ENCODE measurements at regions not wholly inside any gene's neighbourhood (a gene's known extent, or its start where the extent isn't known, plus 50 kb on each side); places are given as distances from the start of the nearest gene placed in this dataset.

- Histone ChIP-seq H3K4me3 (ENCODE audit: low read depth, low read length, poor library complexity, severe bottlenecking) (no peak overlapping the region), H3K9ac (ENCODE audit: low read length) (peak overlapping the region; percentile 2; the same call in 1 of the 2 replicates), H4K20me1 (ENCODE audit: insufficient read depth, low read length) (no peaks in the 10 kb centered on the region), H3K9me2 (ENCODE audit: low read depth, low read length) (no peaks in the 10 kb centered on the region), H2AFZ (ENCODE audit: low read length) (no peak overlapping the region), H3K27ac (ENCODE audit: low read depth, low read length, poor library complexity, severe bottlenecking) (peak overlapping the region; percentile 99), H3K9me3 (ENCODE audit: low read length) (no peaks in the 10 kb centered on the region; the same call in 1 of the 2 replicates), H3K27me3 (ENCODE audit: insufficient read depth, low read length) (no peaks in the 10 kb centered on the region), H3K79me2 (ENCODE audit: insufficient read depth, low read length) (no peaks in the 10 kb centered on the region), H3K4me1 (ENCODE audit: insufficient read depth, low read length, severe bottlenecking) (peaks cover 92% of the 10 kb centered on the region), H3K36me3 (ENCODE audit: insufficient read depth, low read length) (no peaks in the 10 kb centered on the region), H3F3A (ENCODE audit: insufficient read depth, low read length) (peaks cover 16% of the 10 kb centered on the region), H3K4me2 (ENCODE audit: low read length) (peak overlapping the region; percentile 57; the same call in 1 of the 2 replicates)
- no peak for TF ChIP-seq CTCF (IDR thresholded peaks at IDR 0.05; ENCODE audit: low read length)
- no peak for TF ChIP-seq EZH2 (IDR thresholded peaks at IDR 0.05; ENCODE audit: borderline replicate concordance, low read length)
These were observed 70.5 kb upstream of the SFMBT2 start for GRCh38 chr10:7481368-7481765.

GRCh38 chr10:7480742-7481367 lies 70.0 kb upstream of the SFMBT2 start:
- peak overlapping the region; percentile 57 for H3K4me2 ChIP-seq (ENCODE audit: low read length)
- peaks cover 16% of the 10 kb centered on the region for H3F3A ChIP-seq (ENCODE audit: insufficient read depth, low read length)
- H3K4me3 ChIP-seq (ENCODE audit: low read depth, low read length, poor library complexity, severe bottlenecking): peak overlapping the region; percentile 24
- peak overlapping the region; percentile 53 for H3K9ac ChIP-seq (ENCODE audit: low read length)
- H3K36me3 ChIP-seq (ENCODE audit: insufficient read depth, low read length): no peaks in the 10 kb centered on the region
- no peak overlapping the region for H2AFZ ChIP-seq (ENCODE audit: low read length)
- no peaks in the 10 kb centered on the region for H3K9me2 ChIP-seq (ENCODE audit: low read depth, low read length)
- H3K4me1 ChIP-seq (ENCODE audit: insufficient read depth, low read length, severe bottlenecking): peaks cover 92% of the 10 kb centered on the region
- H4K20me1 ChIP-seq (ENCODE audit: insufficient read depth, low read length): no peaks in the 10 kb centered on the region
- H3K9me3 ChIP-seq (ENCODE audit: low read length): no peaks in the 10 kb centered on the region; the same call in 1 of the 2 replicates
- H3K27me3 ChIP-seq (ENCODE audit: insufficient read depth, low read length): no peaks in the 10 kb centered on the region
- no peaks in the 10 kb centered on the region for H3K79me2 ChIP-seq (ENCODE audit: insufficient read depth, low read length)
- TF ChIP-seq CTCF (IDR thresholded peaks at IDR 0.05; ENCODE audit: low read length): no peak
- no peak for TF ChIP-seq EZH2 (IDR thresholded peaks at IDR 0.05; ENCODE audit: borderline replicate concordance, low read length)
- H3K27ac ChIP-seq (ENCODE audit: low read depth, low read length, poor library complexity, severe bottlenecking): peak overlapping the region; percentile 99

- Histone ChIP-seq H4K20me1 (ENCODE audit: insufficient read depth, low read length) (no peaks in the 10 kb centered on the region), H3K4me3 (ENCODE audit: low read depth, low read length, poor library complexity, severe bottlenecking) (peak overlapping the region; percentile 24), H2AFZ (ENCODE audit: low read length) (no peak overlapping the region), H3K27me3 (ENCODE audit: insufficient read depth, low read length) (no peaks in the 10 kb centered on the region), H3K4me2 (ENCODE audit: low read length) (peak overlapping the region; percentile 57), H3K36me3 (ENCODE audit: insufficient read depth, low read length) (no peaks in the 10 kb centered on the region), H3K79me2 (ENCODE audit: insufficient read depth, low read length) (no peaks in the 10 kb centered on the region), H3K9me3 (ENCODE audit: low read length) (no peaks in the 10 kb centered on the region; the same call in 1 of the 2 replicates), H3K4me1 (ENCODE audit: insufficient read depth, low read length, severe bottlenecking) (peaks cover 92% of the 10 kb centered on the region), H3K9me2 (ENCODE audit: low read depth, low read length) (no peaks in the 10 kb centered on the region), H3K27ac (ENCODE audit: low read depth, low read length, poor library complexity, severe bottlenecking) (peak overlapping the region; percentile 99), H3K9ac (ENCODE audit: low read length) (peak overlapping the region; percentile 53), H3F3A (ENCODE audit: insufficient read depth, low read length) (peaks cover 13% of the 10 kb centered on the region)
- no peak for TF ChIP-seq CTCF (IDR thresholded peaks at IDR 0.05; ENCODE audit: low read length)
- no peak for TF ChIP-seq EZH2 (IDR thresholded peaks at IDR 0.05; ENCODE audit: borderline replicate concordance, low read length)
These were observed 69.2 kb upstream of the SFMBT2 start for GRCh38 chr10:7479861-7480598.
